ENCODE measurements at regions not wholly inside any gene's neighbourhood (a gene's known extent, or its start where the extent isn't known, plus 50 kb on each side); places are given as distances from the start of the nearest gene placed in this dataset.

- DNase-seq (ENCODE audit: low read depth) = no peak
Measured at GRCh38 chr20:63100926-63101699, 94.3 kb upstream of the BHLHE23 start.

GRCh38 chr20:63100174-63100925 lies 93.6 kb upstream of the BHLHE23 start:
- no peak for DNase-seq (ENCODE audit: low read depth)

GRCh38 chr20:63099456-63100173 lies 92.9 kb upstream of the BHLHE23 start:
- DNase-seq (ENCODE audit: low read depth) = no peak

- DNase-seq (ENCODE audit: low read depth) = no peak
Measured at GRCh38 chr20:63098195-63098810, 91.5 kb upstream of the BHLHE23 start.

GRCh38 chr20:63097336-63097831 lies 90.6 kb upstream of the BHLHE23 start:
- DNase-seq (ENCODE audit: low read depth) = no peak

- DNase-seq (ENCODE audit: low read depth) = no peak
Measured at GRCh38 chr20:63096681-63097335, 90.0 kb upstream of the BHLHE23 start.

GRCh38 chr20:63095718-63096654 lies 89.2 kb upstream of the BHLHE23 start:
- DNase-seq (ENCODE audit: low read depth) = no peak

GRCh38 chr20:63094767-63095499 lies 88.2 kb upstream of the BHLHE23 start:
- DNase-seq (ENCODE audit: low read depth) = no peak

- no peak for DNase-seq (ENCODE audit: low read depth)
Measured at GRCh38 chr20:63093966-63094766, 87.4 kb upstream of the BHLHE23 start.

GRCh38 chr20:63092660-63093215 lies 86.0 kb upstream of the BHLHE23 start:
- DNase-seq (ENCODE audit: low read depth) = no peak

- DNase-seq (ENCODE audit: low read depth) = no peak
Measured at GRCh38 chr20:63091901-63092659, 85.3 kb upstream of the BHLHE23 start.

- DNase-seq (ENCODE audit: low read depth) = no peak
Measured at GRCh38 chr20:63090682-63091571, 84.2 kb upstream of the BHLHE23 start.

- no peak for DNase-seq (ENCODE audit: low read depth)
Measured at GRCh38 chr20:63090052-63090451, 83.3 kb upstream of the BHLHE23 start.

- no peak for DNase-seq (ENCODE audit: low read depth)
Measured at GRCh38 chr20:63089051-63089907, 82.5 kb upstream of the BHLHE23 start.

- no peak for DNase-seq (ENCODE audit: low read depth)
Measured at GRCh38 chr20:63087872-63088680, 81.3 kb upstream of the BHLHE23 start.
